ENCODE measurements at regions not wholly inside any gene's neighbourhood (a gene's known extent, or its start where the extent isn't known, plus 50 kb on each side); places are given as distances from the start of the nearest gene placed in this dataset.

GRCh38 chr14:101179691-101180211 is 276.2 kb upstream of the RTL1 start:
- DNase-seq (ENCODE audit: low spot score), result no peak

- DNase-seq (ENCODE audit: low spot score), result no peak
Measured at GRCh38 chr14:101181446-101182313, 278.2 kb upstream of the RTL1 start.

GRCh38 chr14:101182476-101182875 is 279.0 kb upstream of the RTL1 start:
- no peak for DNase-seq (ENCODE audit: low spot score)

GRCh38 chr14:101183376-101184103 is 280.0 kb upstream of the RTL1 start:
- DNase-seq (ENCODE audit: low spot score), result peak; percentile 90

- DNase-seq (ENCODE audit: low spot score), result no peak
Measured at GRCh38 chr14:101184104-101184455, 280.6 kb upstream of the RTL1 start.

GRCh38 chr14:101184572-101184971 is 281.1 kb upstream of the RTL1 start:
- no peak for DNase-seq (ENCODE audit: low spot score)

- DNase-seq (ENCODE audit: low spot score), result no peak
Measured at GRCh38 chr14:101185073-101185835, 281.7 kb upstream of the RTL1 start.

- no peak for DNase-seq (ENCODE audit: low spot score)
Measured at GRCh38 chr14:101185946-101186345, 282.4 kb upstream of the RTL1 start.

GRCh38 chr14:101186544-101186943 is 283.0 kb upstream of the RTL1 start:
- no peak for DNase-seq (ENCODE audit: low spot score)

- DNase-seq (ENCODE audit: low spot score), result no peak
Measured at GRCh38 chr14:101186992-101187815, 283.7 kb upstream of the RTL1 start.

GRCh38 chr14:101187816-101188570 is 284.5 kb upstream of the RTL1 start:
- DNase-seq (ENCODE audit: low spot score), result no peak

- no peak for DNase-seq (ENCODE audit: low spot score)
Measured at GRCh38 chr14:101188571-101188915, 285.0 kb upstream of the RTL1 start.

GRCh38 chr14:101189266-101189665 is 285.7 kb upstream of the RTL1 start:
- DNase-seq (ENCODE audit: low spot score), result no peak

- DNase-seq (ENCODE audit: low spot score), result no peak
Measured at GRCh38 chr14:101189962-101190560, 286.5 kb upstream of the RTL1 start.

- DNase-seq (ENCODE audit: low spot score), result no peak
Measured at GRCh38 chr14:101191101-101191720, 287.7 kb upstream of the RTL1 start.

- DNase-seq (ENCODE audit: low spot score), result no peak
Measured at GRCh38 chr14:101191721-101192660, 288.5 kb upstream of the RTL1 start.

GRCh38 chr14:101192661-101193000 is 289.1 kb upstream of the RTL1 start:
- DNase-seq (ENCODE audit: low spot score), result no peak

GRCh38 chr14:101193106-101193844 is 289.8 kb upstream of the RTL1 start:
- DNase-seq (ENCODE audit: low spot score), result no peak

Data from iPS-NIHi11 (cell line).